PFSK-1 (cell line): ENCODE measurements at regions not wholly inside any gene's neighbourhood (a gene's known extent, or its start where the extent isn't known, plus 50 kb on each side); places are given as distances from the start of the nearest gene placed in this dataset.

Experiments used
- POLR2AphosphoS5 ChIP-seq: IDR thresholded peaks from 2 replicates; pipeline ENCODE4 v1.6.1; 2012; ENCODE audit warnings: low read depth, mild to moderate bottlenecking, control low read depth, low read length, moderate library complexity
- TAF1 ChIP-seq: IDR thresholded peaks from 2 replicates; pipeline ENCODE4 v1.6.1; 2012; ENCODE audit warnings: low read length, control low read depth, borderline replicate concordance; ENCODE audit not compliant: insufficient read depth
- TF ChIP-seq, protein P1 (sequence below), 2 experiments: IDR thresholded peaks; 2 replicates each; pipeline versions ENCODE4 v1.6.1 to v1.8.0; 2011 to 2012; ENCODE audit warnings: low read depth in 2 of 2, low read length in 2 of 2, control low read depth in 1 of 2, inconsistent platforms in 1 of 2, mild to moderate bottlenecking in 1 of 2, moderate library complexity in 1 of 2; ENCODE audit not compliant: insufficient read depth in 1 of 2

DNA sequence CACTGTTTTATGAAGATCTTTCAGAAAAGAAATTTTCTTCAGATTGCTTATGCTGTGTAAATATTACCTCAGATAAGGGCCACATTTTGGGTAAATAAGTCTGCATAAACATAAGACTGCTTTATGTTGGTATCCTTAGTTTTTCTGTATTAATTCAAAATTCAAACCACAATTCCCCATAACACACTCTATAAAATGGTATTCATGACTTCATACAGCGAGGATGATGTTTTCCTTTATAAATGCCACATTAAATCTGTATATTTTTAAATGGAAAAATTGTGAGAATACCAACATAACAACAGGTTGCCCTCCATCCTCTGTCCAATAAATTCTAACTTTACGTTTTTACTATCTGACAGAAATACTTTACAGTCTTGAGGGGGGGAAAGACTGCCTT, 248.7 kb upstream of the CXADR start:
- TF ChIP-seq TAF1 (no peak), POLR2AphosphoS5 (no peak)
- TF ChIP-seq, protein P1, sequence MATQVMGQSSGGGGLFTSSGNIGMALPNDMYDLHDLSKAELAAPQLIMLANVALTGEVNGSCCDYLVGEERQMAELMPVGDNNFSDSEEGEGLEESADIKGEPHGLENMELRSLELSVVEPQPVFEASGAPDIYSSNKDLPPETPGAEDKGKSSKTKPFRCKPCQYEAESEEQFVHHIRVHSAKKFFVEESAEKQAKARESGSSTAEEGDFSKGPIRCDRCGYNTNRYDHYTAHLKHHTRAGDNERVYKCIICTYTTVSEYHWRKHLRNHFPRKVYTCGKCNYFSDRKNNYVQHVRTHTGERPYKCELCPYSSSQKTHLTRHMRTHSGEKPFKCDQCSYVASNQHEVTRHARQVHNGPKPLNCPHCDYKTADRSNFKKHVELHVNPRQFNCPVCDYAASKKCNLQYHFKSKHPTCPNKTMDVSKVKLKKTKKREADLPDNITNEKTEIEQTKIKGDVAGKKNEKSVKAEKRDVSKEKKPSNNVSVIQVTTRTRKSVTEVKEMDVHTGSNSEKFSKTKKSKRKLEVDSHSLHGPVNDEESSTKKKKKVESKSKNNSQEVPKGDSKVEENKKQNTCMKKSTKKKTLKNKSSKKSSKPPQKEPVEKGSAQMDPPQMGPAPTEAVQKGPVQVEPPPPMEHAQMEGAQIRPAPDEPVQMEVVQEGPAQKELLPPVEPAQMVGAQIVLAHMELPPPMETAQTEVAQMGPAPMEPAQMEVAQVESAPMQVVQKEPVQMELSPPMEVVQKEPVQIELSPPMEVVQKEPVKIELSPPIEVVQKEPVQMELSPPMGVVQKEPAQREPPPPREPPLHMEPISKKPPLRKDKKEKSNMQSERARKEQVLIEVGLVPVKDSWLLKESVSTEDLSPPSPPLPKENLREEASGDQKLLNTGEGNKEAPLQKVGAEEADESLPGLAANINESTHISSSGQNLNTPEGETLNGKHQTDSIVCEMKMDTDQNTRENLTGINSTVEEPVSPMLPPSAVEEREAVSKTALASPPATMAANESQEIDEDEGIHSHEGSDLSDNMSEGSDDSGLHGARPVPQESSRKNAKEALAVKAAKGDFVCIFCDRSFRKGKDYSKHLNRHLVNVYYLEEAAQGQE (IDR thresholded peaks at IDR 0.05; ENCODE audit: insufficient read depth in 1 of 2, low read depth in 2 of 2, low read length in 2 of 2) = no peak
